Erythroblast (primary cell): ENCODE measurements at regions not wholly inside any gene's neighbourhood (a gene's known extent, or its start where the extent isn't known, plus 50 kb on each side); places are given as distances from the start of the nearest gene placed in this dataset.

ENCODE experiments used
- GATA1 ChIP-seq: IDR thresholded peaks from 2 replicates; pipeline ENCODE4 v1.6.1; 2011; ENCODE audit warnings: low read depth, mild to moderate bottlenecking, control low read depth, low read length, moderate library complexity
- POLR2A ChIP-seq: IDR thresholded peaks from 2 replicates; pipeline ENCODE4 v1.6.1; 2011; ENCODE audit warnings: mild to moderate bottlenecking, low read length

GRCh38 chr22:49659281-49659923, 168.3 kb downstream of the BRD1 start:
- TF ChIP-seq GATA1: no peak
- TF ChIP-seq POLR2A: no peak
